Tibial nerve (tissue), 3 donors: ENCODE measurements at regions not wholly inside any gene's neighbourhood (a gene's known extent, or its start where the extent isn't known, plus 50 kb on each side); places are given as distances from the start of the nearest gene placed in this dataset.

ENCODE experiments used
- CTCF ChIP-seq, 5 experiments: fragments of 200-600 bp in 3 of 5; fragments of 450-650 bp in 2 of 5; sonication (generic) in 3 of 5; IDR thresholded peaks; one replicate each; pipeline ENCODE4 v1.5.1; 2016 to 2019; ENCODE audit warnings: antibody characterized with exemption in 5 of 5, mild to moderate bottlenecking in 3 of 5, moderate library complexity in 2 of 5
- POLR2A ChIP-seq, 2 donors: fragments of 450-650 bp; IDR thresholded peaks; one replicate each; pipeline ENCODE4 v1.6.1; 2017; ENCODE audit warnings: antibody characterized with exemption in 2 of 2, mild to moderate bottlenecking in 2 of 2, moderate library complexity in 2 of 2

GRCh38 chr1:163509114-163509513, 187.4 kb downstream of the NUF2 start:
- TF ChIP-seq CTCF (IDR thresholded peaks at IDR 0.05) (no peak), POLR2A (IDR thresholded peaks at IDR 0.05) (no peak)
